Medulla oblongata (tissue), 1 donor: ENCODE measurements at regions not wholly inside any gene's neighbourhood (a gene's known extent, or its start where the extent isn't known, plus 50 kb on each side); places are given as distances from the start of the nearest gene placed in this dataset.
A peak's percentile ranks its signal among the peaks of the same experiment; 100 is the strongest.

Experiments
- DNase-seq: peaks from one replicate; pipeline ENCODE4 v3.0.0-alpha.2; 2015; ENCODE audit errors: extremely low spot score

GRCh38 chr18:78527984-78528383 lies 451.6 kb upstream of the SALL3 start:
- DNase-seq, result no peak

GRCh38 chr18:78528411-78529258 lies 451.0 kb upstream of the SALL3 start:
- no peak for DNase-seq

GRCh38 chr18:78531637-78532036 lies 448.0 kb upstream of the SALL3 start:
- DNase-seq, result no peak

GRCh38 chr18:78538669-78539440 lies 440.8 kb upstream of the SALL3 start:
- DNase-seq, result no peak

GRCh38 chr18:78540636-78541529 lies 438.7 kb upstream of the SALL3 start:
- no peak for DNase-seq

GRCh38 chr18:78542204-78542603 lies 437.4 kb upstream of the SALL3 start:
- DNase-seq, result peak; percentile 67

GRCh38 chr18:78543201-78543725 lies 436.4 kb upstream of the SALL3 start:
- no peak for DNase-seq

GRCh38 chr18:78546281-78546680 lies 433.3 kb upstream of the SALL3 start:
- no peak for DNase-seq

- DNase-seq, result no peak
Observed at GRCh38 chr18:78547817-78548216, 431.8 kb upstream of the SALL3 start.

- no peak for DNase-seq
Observed at GRCh38 chr18:78548261-78549058, 431.2 kb upstream of the SALL3 start.

GRCh38 chr18:78549971-78550370 lies 429.6 kb upstream of the SALL3 start:
- DNase-seq, result no peak

- DNase-seq, result no peak
Observed at GRCh38 chr18:78554944-78555608, 424.5 kb upstream of the SALL3 start.

GRCh38 chr18:78557371-78557770 lies 422.2 kb upstream of the SALL3 start:
- DNase-seq, result no peak

GRCh38 chr18:78558101-78558810 lies 421.4 kb upstream of the SALL3 start:
- no peak for DNase-seq

GRCh38 chr18:78558948-78559347 lies 420.7 kb upstream of the SALL3 start:
- no peak for DNase-seq

- no peak for DNase-seq
Observed at GRCh38 chr18:78559584-78559983, 420.0 kb upstream of the SALL3 start.

- DNase-seq, result peak; percentile 70
Observed at GRCh38 chr18:78561757-78562510, 417.7 kb upstream of the SALL3 start.

GRCh38 chr18:78562531-78562961 lies 417.1 kb upstream of the SALL3 start:
- no peak for DNase-seq

- no peak for DNase-seq
Observed at GRCh38 chr18:78563110-78563509, 416.5 kb upstream of the SALL3 start.
